ENCODE measurements at regions not wholly inside any gene's neighbourhood (a gene's known extent, or its start where the extent isn't known, plus 50 kb on each side); places are given as distances from the start of the nearest gene placed in this dataset.

DNA sequence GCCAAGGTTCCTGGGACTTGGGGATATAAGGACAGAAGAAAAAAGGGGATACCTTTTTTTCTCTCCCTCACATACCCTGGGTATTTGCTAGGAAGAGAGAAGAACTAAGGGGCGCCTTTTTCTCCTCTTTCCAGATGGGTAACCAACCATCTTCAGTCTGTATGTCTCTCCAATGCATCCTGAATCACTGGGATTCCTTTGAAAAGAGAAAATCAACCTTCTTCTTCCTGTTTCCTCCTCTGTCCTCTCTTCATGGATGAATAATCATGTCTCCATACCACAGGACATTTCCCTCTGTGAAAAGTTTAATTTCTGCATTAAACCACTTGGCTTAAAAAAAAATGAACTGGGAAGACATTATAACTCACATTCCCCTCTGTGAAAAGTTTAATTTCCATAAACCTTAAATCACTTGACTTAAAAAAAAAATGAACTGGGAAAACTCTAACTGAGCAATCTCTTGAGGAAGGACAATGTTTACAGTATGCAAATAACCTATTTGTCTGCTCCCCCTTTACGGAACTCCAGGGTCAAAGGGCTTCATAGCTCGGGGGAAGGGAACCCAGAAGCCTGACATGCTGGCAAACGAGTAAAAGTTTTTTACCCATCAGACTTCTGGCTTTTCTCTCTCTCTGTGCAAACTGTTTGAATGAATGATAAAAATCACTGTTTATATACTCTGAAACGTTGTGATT, 56.7 kb upstream of the FAM98A start:
- no peaks in the 10 kb centered on the region for H3K36me3 ChIP-seq (ENCODE audit: insufficient read depth, low read depth, low read length)
- peaks cover 10% of the 10 kb centered on the region; the same call in 1 of the 2 replicates for H3K9me3 ChIP-seq (ENCODE audit: insufficient read depth, low read depth, low read length)
- H3K27ac ChIP-seq (ENCODE audit: low read length): no peak overlapping the region
- no peaks in the 10 kb centered on the region for H3K27me3 ChIP-seq (ENCODE audit: insufficient read depth, low read length)
- no peaks in the 10 kb centered on the region for H3K4me1 ChIP-seq (ENCODE audit: insufficient read depth, low read length)
- no peak overlapping the region for H3K9ac ChIP-seq (ENCODE audit: low read depth, low read length)
- no peak overlapping the region for H3K4me3 ChIP-seq (ENCODE audit: low read length)

DNA sequence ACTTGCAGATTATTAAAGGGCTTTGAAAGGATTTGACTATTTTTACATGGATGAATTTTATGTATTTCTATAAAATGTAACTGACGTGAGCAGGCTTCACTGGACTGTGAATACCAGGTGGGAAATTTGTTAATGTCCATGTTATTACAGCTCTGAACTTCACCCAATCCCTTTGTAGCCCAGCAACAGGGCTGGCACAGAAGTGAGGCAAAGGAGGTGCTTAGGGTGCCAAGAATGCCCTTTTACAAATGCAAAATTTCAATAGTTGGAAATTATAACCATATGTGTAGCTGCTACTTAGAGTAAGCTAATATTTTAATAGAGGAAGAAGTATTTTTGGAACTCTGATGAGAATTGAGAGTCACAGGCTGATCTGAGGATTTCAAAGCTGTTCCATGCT, 53.7 kb upstream of the FAM98A start:
- Histone ChIP-seq H3K4me3 (ENCODE audit: low read length) (no peak overlapping the region), H3K4me1 (ENCODE audit: insufficient read depth, low read length) (no peaks in the 10 kb centered on the region), H3K27ac (ENCODE audit: low read length) (no peak overlapping the region), H3K9me3 (ENCODE audit: insufficient read depth, low read depth, low read length) (peaks cover 10% of the 10 kb centered on the region; the same call in 1 of the 2 replicates), H3K27me3 (ENCODE audit: insufficient read depth, low read length) (no peaks in the 10 kb centered on the region), H3K36me3 (ENCODE audit: insufficient read depth, low read depth, low read length) (no peaks in the 10 kb centered on the region), H3K9ac (ENCODE audit: low read depth, low read length) (no peak overlapping the region)

DNA sequence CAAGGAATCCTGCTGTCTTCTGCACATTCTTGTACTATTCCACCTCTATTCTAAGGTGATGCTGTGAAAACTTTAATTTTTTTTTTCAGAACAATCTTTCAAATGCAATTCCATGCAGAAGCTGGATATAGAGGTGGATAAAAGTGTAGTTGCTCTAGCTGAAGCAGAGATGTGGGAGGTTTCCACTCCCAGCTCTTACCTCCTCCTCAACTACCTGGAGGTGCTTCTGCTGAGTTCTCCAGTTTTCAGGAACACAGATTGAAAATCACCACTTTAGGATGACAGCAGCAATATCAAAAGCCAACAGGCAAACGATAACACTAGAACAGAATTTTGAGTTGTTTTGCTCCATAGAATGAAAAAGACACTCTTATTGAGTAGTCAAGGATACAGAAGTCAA, 51.1 kb upstream of the FAM98A start:
- Histone ChIP-seq H3K4me3 (ENCODE audit: low read length) (no peak overlapping the region), H3K36me3 (ENCODE audit: insufficient read depth, low read depth, low read length) (no peaks in the 10 kb centered on the region), H3K9ac (ENCODE audit: low read depth, low read length) (no peak overlapping the region), H3K9me3 (ENCODE audit: insufficient read depth, low read depth, low read length) (peaks cover 10% of the 10 kb centered on the region; the same call in 1 of the 2 replicates), H3K4me1 (ENCODE audit: insufficient read depth, low read length) (no peaks in the 10 kb centered on the region), H3K27ac (ENCODE audit: low read length) (no peak overlapping the region), H3K27me3 (ENCODE audit: insufficient read depth, low read length) (no peaks in the 10 kb centered on the region)

Measured in iPS-20b (cell line).